Panc1 (cell line): ENCODE measurements at regions not wholly inside any gene's neighbourhood (a gene's known extent, or its start where the extent isn't known, plus 50 kb on each side); places are given as distances from the start of the nearest gene placed in this dataset.

Source experiments
- POLR2AphosphoS5 ChIP-seq: IDR thresholded peaks from 2 replicates; pipeline ENCODE4 v1.6.1; 2012; ENCODE audit warnings: mild to moderate bottlenecking, low read depth, low read length, moderate library complexity
- SIN3A ChIP-seq: IDR thresholded peaks from 2 replicates; pipeline ENCODE4 v1.6.1; 2012; ENCODE audit warnings: low read depth, mild to moderate bottlenecking, low read length, moderate library complexity, borderline replicate concordance; ENCODE audit not compliant: insufficient read depth
- TF ChIP-seq, protein P1 (sequence below), 2 experiments: IDR thresholded peaks; 2 replicates each; pipeline ENCODE4 v1.6.1; 2011 to 2012; ENCODE audit warnings: low read depth in 2 of 2, control low read depth in 1 of 2, low read length in 1 of 2, mild to moderate bottlenecking in 1 of 2, moderate library complexity in 1 of 2; ENCODE audit not compliant: insufficient read depth in 1 of 2
- TF ChIP-seq, protein P2 (sequence below): fragments of 450-650 bp; IDR thresholded peaks from 2 replicates; pipeline ENCODE4 v1.5.1; 2017; ENCODE audit warnings: mild to moderate bottlenecking

DNA sequence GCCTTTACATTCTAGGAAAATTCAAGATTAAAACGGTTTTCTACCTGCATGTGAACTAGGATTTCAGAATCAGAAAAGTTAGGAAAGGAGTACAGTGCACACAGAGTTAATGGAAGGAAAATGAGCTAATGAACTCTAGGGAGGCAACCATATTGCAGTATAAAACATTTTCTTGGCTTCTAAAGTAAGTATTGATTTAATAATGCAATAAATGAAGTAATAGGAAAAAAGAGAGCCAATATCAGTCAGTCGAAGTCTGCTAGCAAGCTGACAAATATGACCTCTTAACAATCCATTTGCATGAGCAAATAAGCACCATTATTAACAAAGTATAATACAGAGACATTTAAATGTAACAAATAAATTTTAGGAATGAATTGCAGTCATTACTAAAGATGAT is 80.2 kb upstream of the COL3A1 start:
- TF ChIP-seq SIN3A (no peak), POLR2AphosphoS5 (no peak)
- TF ChIP-seq, protein P1, sequence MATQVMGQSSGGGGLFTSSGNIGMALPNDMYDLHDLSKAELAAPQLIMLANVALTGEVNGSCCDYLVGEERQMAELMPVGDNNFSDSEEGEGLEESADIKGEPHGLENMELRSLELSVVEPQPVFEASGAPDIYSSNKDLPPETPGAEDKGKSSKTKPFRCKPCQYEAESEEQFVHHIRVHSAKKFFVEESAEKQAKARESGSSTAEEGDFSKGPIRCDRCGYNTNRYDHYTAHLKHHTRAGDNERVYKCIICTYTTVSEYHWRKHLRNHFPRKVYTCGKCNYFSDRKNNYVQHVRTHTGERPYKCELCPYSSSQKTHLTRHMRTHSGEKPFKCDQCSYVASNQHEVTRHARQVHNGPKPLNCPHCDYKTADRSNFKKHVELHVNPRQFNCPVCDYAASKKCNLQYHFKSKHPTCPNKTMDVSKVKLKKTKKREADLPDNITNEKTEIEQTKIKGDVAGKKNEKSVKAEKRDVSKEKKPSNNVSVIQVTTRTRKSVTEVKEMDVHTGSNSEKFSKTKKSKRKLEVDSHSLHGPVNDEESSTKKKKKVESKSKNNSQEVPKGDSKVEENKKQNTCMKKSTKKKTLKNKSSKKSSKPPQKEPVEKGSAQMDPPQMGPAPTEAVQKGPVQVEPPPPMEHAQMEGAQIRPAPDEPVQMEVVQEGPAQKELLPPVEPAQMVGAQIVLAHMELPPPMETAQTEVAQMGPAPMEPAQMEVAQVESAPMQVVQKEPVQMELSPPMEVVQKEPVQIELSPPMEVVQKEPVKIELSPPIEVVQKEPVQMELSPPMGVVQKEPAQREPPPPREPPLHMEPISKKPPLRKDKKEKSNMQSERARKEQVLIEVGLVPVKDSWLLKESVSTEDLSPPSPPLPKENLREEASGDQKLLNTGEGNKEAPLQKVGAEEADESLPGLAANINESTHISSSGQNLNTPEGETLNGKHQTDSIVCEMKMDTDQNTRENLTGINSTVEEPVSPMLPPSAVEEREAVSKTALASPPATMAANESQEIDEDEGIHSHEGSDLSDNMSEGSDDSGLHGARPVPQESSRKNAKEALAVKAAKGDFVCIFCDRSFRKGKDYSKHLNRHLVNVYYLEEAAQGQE (IDR thresholded peaks at IDR 0.05; ENCODE audit: insufficient read depth in 1 of 2, low read depth in 2 of 2, low read length in 1 of 2) = no peak
- TF ChIP-seq, protein P2, sequence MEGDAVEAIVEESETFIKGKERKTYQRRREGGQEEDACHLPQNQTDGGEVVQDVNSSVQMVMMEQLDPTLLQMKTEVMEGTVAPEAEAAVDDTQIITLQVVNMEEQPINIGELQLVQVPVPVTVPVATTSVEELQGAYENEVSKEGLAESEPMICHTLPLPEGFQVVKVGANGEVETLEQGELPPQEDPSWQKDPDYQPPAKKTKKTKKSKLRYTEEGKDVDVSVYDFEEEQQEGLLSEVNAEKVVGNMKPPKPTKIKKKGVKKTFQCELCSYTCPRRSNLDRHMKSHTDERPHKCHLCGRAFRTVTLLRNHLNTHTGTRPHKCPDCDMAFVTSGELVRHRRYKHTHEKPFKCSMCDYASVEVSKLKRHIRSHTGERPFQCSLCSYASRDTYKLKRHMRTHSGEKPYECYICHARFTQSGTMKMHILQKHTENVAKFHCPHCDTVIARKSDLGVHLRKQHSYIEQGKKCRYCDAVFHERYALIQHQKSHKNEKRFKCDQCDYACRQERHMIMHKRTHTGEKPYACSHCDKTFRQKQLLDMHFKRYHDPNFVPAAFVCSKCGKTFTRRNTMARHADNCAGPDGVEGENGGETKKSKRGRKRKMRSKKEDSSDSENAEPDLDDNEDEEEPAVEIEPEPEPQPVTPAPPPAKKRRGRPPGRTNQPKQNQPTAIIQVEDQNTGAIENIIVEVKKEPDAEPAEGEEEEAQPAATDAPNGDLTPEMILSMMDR = no peak
